Activated gamma-delta T cell treated with Interleukin-2 at 50 U/mL for 16 hours (primary cell): ENCODE measurements at regions not wholly inside any gene's neighbourhood (a gene's known extent, or its start where the extent isn't known, plus 50 kb on each side); places are given as distances from the start of the nearest gene placed in this dataset.

Experiments used
- DNase-seq: peaks from one replicate; pipeline ENCODE4 v3.0.0-alpha.2; 2020

- DNase-seq: no peak
Measured at GRCh38 chr3:72355168-72355567, 493.1 kb downstream of the SHQ1 start.

- no peak for DNase-seq
Measured at GRCh38 chr3:72354486-72354885, 493.8 kb downstream of the SHQ1 start.

- DNase-seq: no peak
Measured at GRCh38 chr3:72353236-72354128, 494.8 kb downstream of the SHQ1 start.

GRCh38 chr3:72352176-72352575 is 496.1 kb downstream of the SHQ1 start:
- DNase-seq: no peak

- DNase-seq: no peak
Measured at GRCh38 chr3:72351536-72351935, 496.7 kb downstream of the SHQ1 start.

- no peak for DNase-seq
Measured at GRCh38 chr3:72350761-72351505, 497.3 kb downstream of the SHQ1 start.

- DNase-seq: no peak
Measured at GRCh38 chr3:72348357-72348756, 499.9 kb downstream of the SHQ1 start.

GRCh38 chr3:72347819-72348319 is 500.4 kb downstream of the SHQ1 start:
- peak; percentile 36 for DNase-seq

- DNase-seq: no peak
Measured at GRCh38 chr3:72346526-72346926, 501.7 kb downstream of the SHQ1 start.

- no peak for DNase-seq
Measured at GRCh38 chr3:72345980-72346379, 502.3 kb downstream of the SHQ1 start.

- DNase-seq: no peak
Measured at GRCh38 chr3:72345237-72345878, 502.9 kb downstream of the SHQ1 start.

GRCh38 chr3:72344647-72345046 is 503.6 kb downstream of the SHQ1 start:
- DNase-seq: no peak

GRCh38 chr3:72344236-72344635 is 504.0 kb downstream of the SHQ1 start:
- DNase-seq: no peak

GRCh38 chr3:72343078-72343477 is 505.2 kb downstream of the SHQ1 start:
- DNase-seq: peak; percentile 20

- DNase-seq: no peak
Measured at GRCh38 chr3:72342450-72342849, 505.8 kb downstream of the SHQ1 start.

GRCh38 chr3:72341920-72342319 is 506.3 kb downstream of the SHQ1 start:
- DNase-seq: no peak

- DNase-seq: no peak
Measured at GRCh38 chr3:72341380-72341770, 506.9 kb downstream of the SHQ1 start.

- no peak for DNase-seq
Measured at GRCh38 chr3:72340476-72341379, 507.5 kb downstream of the SHQ1 start.

- no peak for DNase-seq
Measured at GRCh38 chr3:72340056-72340455, 508.2 kb downstream of the SHQ1 start.

GRCh38 chr3:72339670-72340030 is 508.6 kb downstream of the SHQ1 start:
- DNase-seq: no peak

- DNase-seq: no peak
Measured at GRCh38 chr3:72338942-72339669, 509.1 kb downstream of the SHQ1 start.
